Ishikawa (cell line): ENCODE measurements at regions not wholly inside any gene's neighbourhood (a gene's known extent, or its start where the extent isn't known, plus 50 kb on each side); places are given as distances from the start of the nearest gene placed in this dataset.

ENCODE experiments used
- CEBPB ChIP-seq: IDR thresholded peaks from 2 replicates; pipeline ENCODE4 v1.6.1; 2012
- CREB1 ChIP-seq: IDR thresholded peaks from 2 replicates; pipeline ENCODE4 v1.6.1; 2012; ENCODE audit warnings: low read depth
- EGR1 ChIP-seq: IDR thresholded peaks from 2 replicates; pipeline ENCODE4 v1.6.1; 2012
- EP300 ChIP-seq: IDR thresholded peaks from 2 replicates; pipeline ENCODE4 v1.6.1; 2012; ENCODE audit warnings: borderline replicate concordance
- FOXM1 ChIP-seq: IDR thresholded peaks from 2 replicates; pipeline ENCODE4 v1.6.1; 2012; ENCODE audit warnings: low read depth, borderline replicate concordance
- MAX ChIP-seq: IDR thresholded peaks from 2 replicates; pipeline ENCODE4 v1.6.1; 2012
- NFIC ChIP-seq: IDR thresholded peaks from 2 replicates; pipeline ENCODE4 v1.6.1; 2012
- RAD21 ChIP-seq: IDR thresholded peaks from 2 replicates; pipeline ENCODE4 v1.6.1; 2012; ENCODE audit warnings: low read depth
- REST ChIP-seq: IDR thresholded peaks from 2 replicates; pipeline ENCODE4 v1.6.1; 2012; ENCODE audit warnings: low read depth, mild to moderate bottlenecking
- TAF1 ChIP-seq: IDR thresholded peaks from 2 replicates; pipeline ENCODE4 v1.6.1; 2012; ENCODE audit warnings: low read depth, mild to moderate bottlenecking
- TCF12 ChIP-seq: IDR thresholded peaks from 2 replicates; pipeline ENCODE4 v1.6.1; 2012; ENCODE audit warnings: low read depth
- USF1 ChIP-seq: IDR thresholded peaks from 2 replicates; pipeline ENCODE4 v1.6.1; 2012
- YY1 ChIP-seq: IDR thresholded peaks from 2 replicates; pipeline ENCODE4 v1.6.1; 2012; ENCODE audit warnings: low read depth
- ZBTB7A ChIP-seq: IDR thresholded peaks from 2 replicates; pipeline ENCODE4 v1.6.1; 2012; ENCODE audit warnings: low read depth

GRCh38 chr2:144049137-144049536 is 470.8 kb downstream of the ZEB2 start:
- TF ChIP-seq TAF1 (no peak), FOXM1 (no peak), USF1 (no peak), EP300 (no peak), RAD21 (no peak), MAX (no peak), NFIC (no peak), REST (no peak), CEBPB (no peak), YY1 (no peak), ZBTB7A (no peak), EGR1 (no peak), TCF12 (no peak), CREB1 (no peak)
